ENCODE measurements at regions not wholly inside any gene's neighbourhood (a gene's known extent, or its start where the extent isn't known, plus 50 kb on each side); places are given as distances from the start of the nearest gene placed in this dataset.

- H3K27ac ChIP-seq (ENCODE audit: low read length): no peak overlapping the region
- H3K4me2 ChIP-seq (ENCODE audit: low read length): no peak overlapping the region
- H3K4me1 ChIP-seq (ENCODE audit: low read length): no peaks in the 10 kb centered on the region
- no peaks in the 10 kb centered on the region for H3K9me3 ChIP-seq (ENCODE audit: insufficient read depth, low read length)
- no peaks in the 10 kb centered on the region for H3K36me3 ChIP-seq (replicated peaks; ENCODE audit: low read depth, low read length)
- H2AFZ ChIP-seq (ENCODE audit: low read depth, low read length): no peak overlapping the region
- TF ChIP-seq EZH2phosphoT487 (IDR thresholded peaks at IDR 0.05; ENCODE audit: low read depth) (no peak), CTCF (IDR thresholded peaks at IDR 0.05; ENCODE audit: low read depth, low read length) (no peak)
- no peaks in the 10 kb centered on the region for H4K20me1 ChIP-seq (ENCODE audit: insufficient read depth, low read length)
- H3K4me3 ChIP-seq (ENCODE audit: low read length): no peak overlapping the region
- no peak overlapping the region for H3K9ac ChIP-seq (ENCODE audit: low read length)
- H3K27me3 ChIP-seq (ENCODE audit: low read depth, low read length): no peaks in the 10 kb centered on the region
- H3K79me2 ChIP-seq (ENCODE audit: low read length): no peaks in the 10 kb centered on the region
Measured at GRCh38 chr12:39028382-39028781, 123.0 kb upstream of the CPNE8 start.

- H3K27ac ChIP-seq (ENCODE audit: low read length): no peak overlapping the region
- no peak for TF ChIP-seq CTCF (IDR thresholded peaks at IDR 0.05; ENCODE audit: low read depth, low read length)
- TF ChIP-seq EZH2phosphoT487 (IDR thresholded peaks at IDR 0.05; ENCODE audit: low read depth): no peak
- H2AFZ ChIP-seq (ENCODE audit: low read depth, low read length): no peak overlapping the region
- no peaks in the 10 kb centered on the region for H3K27me3 ChIP-seq (ENCODE audit: low read depth, low read length)
- H3K36me3 ChIP-seq (replicated peaks; ENCODE audit: low read depth, low read length): no peaks in the 10 kb centered on the region
- no peaks in the 10 kb centered on the region for H3K79me2 ChIP-seq (ENCODE audit: low read length)
- no peaks in the 10 kb centered on the region for H3K4me1 ChIP-seq (ENCODE audit: low read length)
- no peak overlapping the region for H3K4me2 ChIP-seq (ENCODE audit: low read length)
- no peaks in the 10 kb centered on the region for H3K9me3 ChIP-seq (ENCODE audit: insufficient read depth, low read length)
- no peaks in the 10 kb centered on the region for H4K20me1 ChIP-seq (ENCODE audit: insufficient read depth, low read length)
- H3K9ac ChIP-seq (ENCODE audit: low read length): no peak overlapping the region
- no peak overlapping the region for H3K4me3 ChIP-seq (ENCODE audit: low read length)
Measured at GRCh38 chr12:39012870-39013269, 107.5 kb upstream of the CPNE8 start.

GRCh38 chr12:39011166-39011565 is 105.8 kb upstream of the CPNE8 start:
- Histone ChIP-seq H3K9ac (ENCODE audit: low read length) (no peak overlapping the region), H3K27ac (ENCODE audit: low read length) (no peak overlapping the region)

GRCh38 chr12:39010406-39010805 is 105.0 kb upstream of the CPNE8 start:
- Histone ChIP-seq H3K9ac (ENCODE audit: low read length) (no peak overlapping the region), H3K27me3 (ENCODE audit: low read depth, low read length) (no peaks in the 10 kb centered on the region), H3K79me2 (ENCODE audit: low read length) (no peaks in the 10 kb centered on the region), H3K36me3 (replicated peaks; ENCODE audit: low read depth, low read length) (no peaks in the 10 kb centered on the region), H4K20me1 (ENCODE audit: insufficient read depth, low read length) (no peaks in the 10 kb centered on the region), H2AFZ (ENCODE audit: low read depth, low read length) (no peak overlapping the region), H3K9me3 (ENCODE audit: insufficient read depth, low read length) (no peaks in the 10 kb centered on the region), H3K4me1 (ENCODE audit: low read length) (no peaks in the 10 kb centered on the region), H3K4me2 (ENCODE audit: low read length) (no peak overlapping the region), H3K4me3 (ENCODE audit: low read length) (no peak overlapping the region), H3K27ac (ENCODE audit: low read length) (no peak overlapping the region)
- TF ChIP-seq CTCF (IDR thresholded peaks at IDR 0.05; ENCODE audit: low read depth, low read length) (no peak), EZH2phosphoT487 (IDR thresholded peaks at IDR 0.05; ENCODE audit: low read depth) (no peak)

More at GRCh38 chr12:39011166-39011565, 105.8 kb upstream of the CPNE8 start:
- Histone ChIP-seq H3K9me3 (ENCODE audit: insufficient read depth, low read length) (no peaks in the 10 kb centered on the region), H3K36me3 (replicated peaks; ENCODE audit: low read depth, low read length) (no peaks in the 10 kb centered on the region), H3K79me2 (ENCODE audit: low read length) (no peaks in the 10 kb centered on the region), H3K4me2 (ENCODE audit: low read length) (no peak overlapping the region), H3K4me3 (ENCODE audit: low read length) (no peak overlapping the region), H4K20me1 (ENCODE audit: insufficient read depth, low read length) (no peaks in the 10 kb centered on the region), H2AFZ (ENCODE audit: low read depth, low read length) (no peak overlapping the region), H3K4me1 (ENCODE audit: low read length) (no peaks in the 10 kb centered on the region), H3K27me3 (ENCODE audit: low read depth, low read length) (no peaks in the 10 kb centered on the region)
- TF ChIP-seq EZH2phosphoT487 (IDR thresholded peaks at IDR 0.05; ENCODE audit: low read depth): no peak
- no peak for TF ChIP-seq CTCF (IDR thresholded peaks at IDR 0.05; ENCODE audit: low read depth, low read length)

Data from OCI-LY3 (cell line).